ENCODE measurements at regions not wholly inside any gene's neighbourhood (a gene's known extent, or its start where the extent isn't known, plus 50 kb on each side); places are given as distances from the start of the nearest gene placed in this dataset.

GRCh38 chr18:64929036-64929435 is 780.1 kb upstream of the LINC00305 start:
- no peak for DNase-seq (ENCODE audit: low spot score)
- H3K36me3 Mint-ChIP-seq: no peaks in the 10 kb centered on the region
- H3K4me1 Mint-ChIP-seq: peaks cover 3% of the 10 kb centered on the region
- ChIA-PET CTCF (no interaction called here), POLR2A (no interaction called here)
- H3K27me3 Mint-ChIP-seq (ENCODE audit: low read depth): no peaks in the 10 kb centered on the region
- H3K27ac Mint-ChIP-seq: no peak overlapping the region
- H3K4me3 Mint-ChIP-seq: no peak overlapping the region
- ATAC-seq: no peak
- TF ChIP-seq, protein P1, sequence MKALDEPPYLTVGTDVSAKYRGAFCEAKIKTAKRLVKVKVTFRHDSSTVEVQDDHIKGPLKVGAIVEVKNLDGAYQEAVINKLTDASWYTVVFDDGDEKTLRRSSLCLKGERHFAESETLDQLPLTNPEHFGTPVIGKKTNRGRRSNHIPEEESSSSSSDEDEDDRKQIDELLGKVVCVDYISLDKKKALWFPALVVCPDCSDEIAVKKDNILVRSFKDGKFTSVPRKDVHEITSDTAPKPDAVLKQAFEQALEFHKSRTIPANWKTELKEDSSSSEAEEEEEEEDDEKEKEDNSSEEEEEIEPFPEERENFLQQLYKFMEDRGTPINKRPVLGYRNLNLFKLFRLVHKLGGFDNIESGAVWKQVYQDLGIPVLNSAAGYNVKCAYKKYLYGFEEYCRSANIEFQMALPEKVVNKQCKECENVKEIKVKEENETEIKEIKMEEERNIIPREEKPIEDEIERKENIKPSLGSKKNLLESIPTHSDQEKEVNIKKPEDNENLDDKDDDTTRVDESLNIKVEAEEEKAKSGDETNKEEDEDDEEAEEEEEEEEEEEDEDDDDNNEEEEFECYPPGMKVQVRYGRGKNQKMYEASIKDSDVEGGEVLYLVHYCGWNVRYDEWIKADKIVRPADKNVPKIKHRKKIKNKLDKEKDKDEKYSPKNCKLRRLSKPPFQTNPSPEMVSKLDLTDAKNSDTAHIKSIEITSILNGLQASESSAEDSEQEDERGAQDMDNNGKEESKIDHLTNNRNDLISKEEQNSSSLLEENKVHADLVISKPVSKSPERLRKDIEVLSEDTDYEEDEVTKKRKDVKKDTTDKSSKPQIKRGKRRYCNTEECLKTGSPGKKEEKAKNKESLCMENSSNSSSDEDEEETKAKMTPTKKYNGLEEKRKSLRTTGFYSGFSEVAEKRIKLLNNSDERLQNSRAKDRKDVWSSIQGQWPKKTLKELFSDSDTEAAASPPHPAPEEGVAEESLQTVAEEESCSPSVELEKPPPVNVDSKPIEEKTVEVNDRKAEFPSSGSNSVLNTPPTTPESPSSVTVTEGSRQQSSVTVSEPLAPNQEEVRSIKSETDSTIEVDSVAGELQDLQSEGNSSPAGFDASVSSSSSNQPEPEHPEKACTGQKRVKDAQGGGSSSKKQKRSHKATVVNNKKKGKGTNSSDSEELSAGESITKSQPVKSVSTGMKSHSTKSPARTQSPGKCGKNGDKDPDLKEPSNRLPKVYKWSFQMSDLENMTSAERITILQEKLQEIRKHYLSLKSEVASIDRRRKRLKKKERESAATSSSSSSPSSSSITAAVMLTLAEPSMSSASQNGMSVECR (CRISPR knock-in tag; IDR thresholded peaks at IDR 0.05; ENCODE audit: borderline replicate concordance): no peak
- no peak for TF ChIP-seq SMAD4 (CRISPR knock-in tag; IDR thresholded peaks at IDR 0.05)
- TF ChIP-seq, protein P2, sequence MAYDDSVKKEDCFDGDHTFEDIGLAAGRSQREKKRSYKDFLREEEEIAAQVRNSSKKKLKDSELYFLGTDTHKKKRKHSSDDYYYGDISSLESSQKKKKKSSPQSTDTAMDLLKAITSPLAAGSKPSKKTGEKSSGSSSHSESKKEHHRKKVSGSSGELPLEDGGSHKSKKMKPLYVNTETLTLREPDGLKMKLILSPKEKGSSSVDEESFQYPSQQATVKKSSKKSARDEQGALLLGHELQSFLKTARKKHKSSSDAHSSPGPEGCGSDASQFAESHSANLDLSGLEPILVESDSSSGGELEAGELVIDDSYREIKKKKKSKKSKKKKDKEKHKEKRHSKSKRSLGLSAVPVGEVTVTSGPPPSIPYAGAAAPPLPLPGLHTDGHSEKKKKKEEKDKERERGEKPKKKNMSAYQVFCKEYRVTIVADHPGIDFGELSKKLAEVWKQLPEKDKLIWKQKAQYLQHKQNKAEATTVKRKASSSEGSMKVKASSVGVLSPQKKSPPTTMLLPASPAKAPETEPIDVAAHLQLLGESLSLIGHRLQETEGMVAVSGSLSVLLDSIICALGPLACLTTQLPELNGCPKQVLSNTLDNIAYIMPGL (CRISPR knock-in tag; IDR thresholded peaks at IDR 0.05): no peak
- no peak for TF ChIP-seq NR3C1 (CRISPR knock-in tag; conservative IDR thresholded peaks at IDR 0.05; ENCODE audit: low read depth)
- TF ChIP-seq ZNF281 (CRISPR knock-in tag; IDR thresholded peaks at IDR 0.05): no peak
- TF ChIP-seq GABPB1 (CRISPR knock-in tag; IDR thresholded peaks at IDR 0.05): no peak
- no peak for TF ChIP-seq ZNF423 (CRISPR knock-in tag; IDR thresholded peaks at IDR 0.05)
- TF ChIP-seq ZNF317 (CRISPR knock-in tag; IDR thresholded peaks at IDR 0.05; ENCODE audit: borderline replicate concordance, low read depth): no peak
- no peak for TF ChIP-seq TEAD1 (CRISPR knock-in tag; IDR thresholded peaks at IDR 0.05)
- no peak for TF ChIP-seq NFE2L1 (CRISPR knock-in tag; IDR thresholded peaks at IDR 0.05)
- no peak for TF ChIP-seq ZNF263 (CRISPR knock-in tag; IDR thresholded peaks at IDR 0.05; ENCODE audit: low read depth)
- TF ChIP-seq SP1 (CRISPR knock-in tag; conservative IDR thresholded peaks at IDR 0.05): no peak
- TF ChIP-seq, protein P3, sequence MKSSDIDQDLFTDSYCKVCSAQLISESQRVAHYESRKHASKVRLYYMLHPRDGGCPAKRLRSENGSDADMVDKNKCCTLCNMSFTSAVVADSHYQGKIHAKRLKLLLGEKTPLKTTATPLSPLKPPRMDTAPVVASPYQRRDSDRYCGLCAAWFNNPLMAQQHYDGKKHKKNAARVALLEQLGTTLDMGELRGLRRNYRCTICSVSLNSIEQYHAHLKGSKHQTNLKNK (CRISPR knock-in tag; IDR thresholded peaks at IDR 0.05): no peak
- TF ChIP-seq, protein P4, sequence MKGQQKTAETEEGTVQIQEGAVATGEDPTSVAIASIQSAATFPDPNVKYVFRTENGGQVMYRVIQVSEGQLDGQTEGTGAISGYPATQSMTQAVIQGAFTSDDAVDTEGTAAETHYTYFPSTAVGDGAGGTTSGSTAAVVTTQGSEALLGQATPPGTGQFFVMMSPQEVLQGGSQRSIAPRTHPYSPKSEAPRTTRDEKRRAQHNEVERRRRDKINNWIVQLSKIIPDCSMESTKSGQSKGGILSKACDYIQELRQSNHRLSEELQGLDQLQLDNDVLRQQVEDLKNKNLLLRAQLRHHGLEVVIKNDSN (CRISPR knock-in tag; IDR thresholded peaks at IDR 0.05): no peak
- no peak for TF ChIP-seq JUN (CRISPR knock-in tag; IDR thresholded peaks at IDR 0.05)
- H3K9me3 Mint-ChIP-seq: no peaks in the 10 kb centered on the region

DNA sequence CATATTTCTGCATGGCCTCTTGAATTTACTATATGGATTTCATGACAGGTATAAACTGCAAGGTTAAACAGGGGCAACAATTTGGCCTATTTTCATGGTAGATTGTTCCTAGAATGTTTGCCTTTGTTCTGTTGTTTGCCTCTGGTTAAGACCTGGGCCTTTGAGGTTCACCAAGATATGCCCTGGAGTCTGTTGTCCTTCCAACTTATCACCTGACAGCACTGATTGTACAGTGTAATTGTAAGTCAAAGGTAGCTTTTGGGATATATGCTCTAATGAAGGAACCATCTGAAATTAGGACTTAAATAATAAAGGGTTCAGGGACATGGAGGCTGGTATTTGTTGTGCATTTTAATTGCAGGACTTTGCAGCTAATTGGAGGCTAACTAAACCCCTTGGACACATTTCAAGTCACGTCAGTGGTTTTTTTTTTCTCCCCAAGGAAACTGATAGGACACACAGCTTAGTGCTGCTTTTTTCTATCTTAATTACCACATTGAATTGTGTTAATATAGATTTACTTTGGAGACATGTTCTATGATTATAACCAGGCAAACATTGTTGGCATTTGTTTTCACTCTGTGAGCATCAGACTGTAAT is 771.2 kb upstream of the LINC00305 start:
- DNase-seq (ENCODE audit: low spot score) (no peak), ATAC-seq (no peak)
- Mint-ChIP-seq H3K27ac (no peak overlapping the region), H3K4me3 (no peak overlapping the region), H3K27me3 (ENCODE audit: low read depth) (no peaks in the 10 kb centered on the region), H3K4me1 (peaks cover 3% of the 10 kb centered on the region), H3K9me3 (no peaks in the 10 kb centered on the region), H3K36me3 (no peaks in the 10 kb centered on the region)
- POLR2A ChIA-PET: no interaction called here
- CTCF ChIA-PET: no interaction called here
- TF ChIP-seq, protein P5, sequence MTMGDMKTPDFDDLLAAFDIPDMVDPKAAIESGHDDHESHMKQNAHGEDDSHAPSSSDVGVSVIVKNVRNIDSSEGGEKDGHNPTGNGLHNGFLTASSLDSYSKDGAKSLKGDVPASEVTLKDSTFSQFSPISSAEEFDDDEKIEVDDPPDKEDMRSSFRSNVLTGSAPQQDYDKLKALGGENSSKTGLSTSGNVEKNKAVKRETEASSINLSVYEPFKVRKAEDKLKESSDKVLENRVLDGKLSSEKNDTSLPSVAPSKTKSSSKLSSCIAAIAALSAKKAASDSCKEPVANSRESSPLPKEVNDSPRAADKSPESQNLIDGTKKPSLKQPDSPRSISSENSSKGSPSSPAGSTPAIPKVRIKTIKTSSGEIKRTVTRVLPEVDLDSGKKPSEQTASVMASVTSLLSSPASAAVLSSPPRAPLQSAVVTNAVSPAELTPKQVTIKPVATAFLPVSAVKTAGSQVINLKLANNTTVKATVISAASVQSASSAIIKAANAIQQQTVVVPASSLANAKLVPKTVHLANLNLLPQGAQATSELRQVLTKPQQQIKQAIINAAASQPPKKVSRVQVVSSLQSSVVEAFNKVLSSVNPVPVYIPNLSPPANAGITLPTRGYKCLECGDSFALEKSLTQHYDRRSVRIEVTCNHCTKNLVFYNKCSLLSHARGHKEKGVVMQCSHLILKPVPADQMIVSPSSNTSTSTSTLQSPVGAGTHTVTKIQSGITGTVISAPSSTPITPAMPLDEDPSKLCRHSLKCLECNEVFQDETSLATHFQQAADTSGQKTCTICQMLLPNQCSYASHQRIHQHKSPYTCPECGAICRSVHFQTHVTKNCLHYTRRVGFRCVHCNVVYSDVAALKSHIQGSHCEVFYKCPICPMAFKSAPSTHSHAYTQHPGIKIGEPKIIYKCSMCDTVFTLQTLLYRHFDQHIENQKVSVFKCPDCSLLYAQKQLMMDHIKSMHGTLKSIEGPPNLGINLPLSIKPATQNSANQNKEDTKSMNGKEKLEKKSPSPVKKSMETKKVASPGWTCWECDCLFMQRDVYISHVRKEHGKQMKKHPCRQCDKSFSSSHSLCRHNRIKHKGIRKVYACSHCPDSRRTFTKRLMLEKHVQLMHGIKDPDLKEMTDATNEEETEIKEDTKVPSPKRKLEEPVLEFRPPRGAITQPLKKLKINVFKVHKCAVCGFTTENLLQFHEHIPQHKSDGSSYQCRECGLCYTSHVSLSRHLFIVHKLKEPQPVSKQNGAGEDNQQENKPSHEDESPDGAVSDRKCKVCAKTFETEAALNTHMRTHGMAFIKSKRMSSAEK (CRISPR knock-in tag; IDR thresholded peaks at IDR 0.05; ENCODE audit: borderline replicate concordance): no peak
- TF ChIP-seq NFE2L1 (CRISPR knock-in tag; IDR thresholded peaks at IDR 0.05) (no peak), SMAD3 (CRISPR knock-in tag; IDR thresholded peaks at IDR 0.05; ENCODE audit: borderline replicate concordance) (no peak), ZNF317 (CRISPR knock-in tag; IDR thresholded peaks at IDR 0.05; ENCODE audit: borderline replicate concordance, low read depth) (no peak), SMAD4 (CRISPR knock-in tag; IDR thresholded peaks at IDR 0.05) (no peak), FOXJ3 (CRISPR knock-in tag; IDR thresholded peaks at IDR 0.05; ENCODE audit: borderline replicate concordance) (no peak), PRRX2 (CRISPR knock-in tag; IDR thresholded peaks at IDR 0.05) (no peak), NR1H2 (CRISPR knock-in tag; IDR thresholded peaks at IDR 0.05) (no peak), CREB1 (CRISPR knock-in tag; IDR thresholded peaks at IDR 0.05) (no peak), FOXK1 (CRISPR knock-in tag; IDR thresholded peaks at IDR 0.05) (no peak)
